Kidney (tissue), 13 donors: ENCODE measurements at regions not wholly inside any gene's neighbourhood (a gene's known extent, or its start where the extent isn't known, plus 50 kb on each side); places are given as distances from the start of the nearest gene placed in this dataset.

Experiments
- DNase-seq, 5 donors: peaks; one replicate each; pipeline ENCODE4 v3.0.0-alpha.2; 2013 to 2020
- FAIRE-seq: peaks from 2 replicates; lab custom pipeline; 2012; peaks lifted over from hg19 to GRCh38; lab: Jason Lieb, UNC
- H3K27ac ChIP-seq, 2 donors: one replicate each; pipeline ENCODE4 v1.7.0; 2013; ENCODE audit warnings: low read depth in 2 of 2, low read length in 2 of 2, inconsistent platforms in 1 of 2
- H3K27me3 ChIP-seq: one replicate; pipeline ENCODE4 v1.7.1; 2013; ENCODE audit warnings: low read length, inconsistent platforms; ENCODE audit not compliant: control insufficient read depth, insufficient read depth
- H3K36me3 ChIP-seq, 3 donors: one replicate each; pipeline versions ENCODE4 v1.7.0 to v1.7.1; 2013; ENCODE audit warnings: low read length in 3 of 3, control low read depth in 1 of 3, inconsistent platforms in 1 of 3; ENCODE audit not compliant: insufficient read depth in 3 of 3, control insufficient read depth in 2 of 3
- H3K4me1 ChIP-seq, 3 donors: one replicate each; pipeline versions ENCODE4 v1.7.0 to v1.7.1; 2013; ENCODE audit warnings: low read length in 3 of 3, inconsistent platforms in 1 of 3, low read depth in 1 of 3; ENCODE audit not compliant: control insufficient read depth in 2 of 3, insufficient read depth in 2 of 3
- H3K4me3 ChIP-seq, 3 donors: one replicate each; pipeline versions ENCODE4 v1.7.0 to v1.8.1; 2013; ENCODE audit warnings: low read length in 3 of 3, control low read depth in 1 of 3, inconsistent platforms in 1 of 3
- H3K9ac ChIP-seq, 3 donors: one replicate each; pipeline versions ENCODE4 v1.7.0 to v1.7.1; 2013; ENCODE audit warnings: low read length in 3 of 3, control low read depth in 1 of 3, inconsistent platforms in 1 of 3
- H3K9me3 ChIP-seq, 3 donors: one replicate each; pipeline versions ENCODE4 v1.7.0 to v1.7.1; 2013; ENCODE audit warnings: low read length in 3 of 3, control low read depth in 1 of 3, inconsistent platforms in 1 of 3; ENCODE audit not compliant: control insufficient read depth in 2 of 3, insufficient read depth in 1 of 3
- intact Hi-C: fragments of 100-400 bp; cut with DNase I; formaldehyde crosslinking; loops from one replicate; pipeline ENCODE4 v1.11.1; 2022
- TF ChIP-seq, protein P1 (sequence below): IDR thresholded peaks from 3 replicates; pipeline ENCODE4 v1.5.1; 2012; ENCODE audit warnings: mild to moderate bottlenecking, moderate library complexity, borderline replicate concordance; ENCODE audit not compliant: insufficient read depth; ENCODE audit errors: extremely low read depth
- donor health status: control.
- donor health status: control.
- donor health status: control.
- donor health status: control.
- donor health status: control.
- donor health status: DM: yes; HTN: yes; CAD: no.
- donor health status: Normal renal cell carcinoma (clear cell type).

DNA sequence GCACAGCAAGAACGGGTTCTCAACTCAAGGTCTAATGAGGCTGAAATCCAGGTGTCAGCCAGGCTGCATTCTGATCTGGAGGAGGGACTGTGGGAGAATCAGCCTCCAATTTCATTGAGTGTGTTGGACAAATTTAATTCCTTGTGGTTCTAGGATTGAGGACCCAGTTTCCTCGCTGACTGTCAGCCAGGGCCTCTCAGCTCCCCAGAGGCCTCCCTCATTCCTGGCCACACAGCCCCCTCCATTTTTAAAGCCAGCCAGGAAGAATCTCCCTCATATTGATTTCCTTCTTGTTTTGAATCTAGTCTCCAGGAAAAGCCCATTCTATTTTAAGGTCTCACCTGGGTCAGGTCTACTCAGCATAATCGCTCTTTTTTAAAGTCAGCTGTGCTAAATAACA is 73.7 kb upstream of the ARMC2 start:
- FAIRE-seq (no peak), DNase-seq (no peak)
- Histone ChIP-seq H3K4me1 (no peaks in the 10 kb centered on the region), H3K9ac (no peak overlapping the region), H3K27me3 (no peaks in the 10 kb centered on the region), H3K27ac (no peak overlapping the region), H3K36me3 (no peaks in the 10 kb centered on the region), H3K4me3 (no peak overlapping the region), H3K9me3 (peaks cover 0 to 1% (median 0%) of the 10 kb centered on the region in 3 donors)
- TF ChIP-seq, protein P1, sequence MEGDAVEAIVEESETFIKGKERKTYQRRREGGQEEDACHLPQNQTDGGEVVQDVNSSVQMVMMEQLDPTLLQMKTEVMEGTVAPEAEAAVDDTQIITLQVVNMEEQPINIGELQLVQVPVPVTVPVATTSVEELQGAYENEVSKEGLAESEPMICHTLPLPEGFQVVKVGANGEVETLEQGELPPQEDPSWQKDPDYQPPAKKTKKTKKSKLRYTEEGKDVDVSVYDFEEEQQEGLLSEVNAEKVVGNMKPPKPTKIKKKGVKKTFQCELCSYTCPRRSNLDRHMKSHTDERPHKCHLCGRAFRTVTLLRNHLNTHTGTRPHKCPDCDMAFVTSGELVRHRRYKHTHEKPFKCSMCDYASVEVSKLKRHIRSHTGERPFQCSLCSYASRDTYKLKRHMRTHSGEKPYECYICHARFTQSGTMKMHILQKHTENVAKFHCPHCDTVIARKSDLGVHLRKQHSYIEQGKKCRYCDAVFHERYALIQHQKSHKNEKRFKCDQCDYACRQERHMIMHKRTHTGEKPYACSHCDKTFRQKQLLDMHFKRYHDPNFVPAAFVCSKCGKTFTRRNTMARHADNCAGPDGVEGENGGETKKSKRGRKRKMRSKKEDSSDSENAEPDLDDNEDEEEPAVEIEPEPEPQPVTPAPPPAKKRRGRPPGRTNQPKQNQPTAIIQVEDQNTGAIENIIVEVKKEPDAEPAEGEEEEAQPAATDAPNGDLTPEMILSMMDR: no peak
- intact Hi-C loops: no loop called here

DNA sequence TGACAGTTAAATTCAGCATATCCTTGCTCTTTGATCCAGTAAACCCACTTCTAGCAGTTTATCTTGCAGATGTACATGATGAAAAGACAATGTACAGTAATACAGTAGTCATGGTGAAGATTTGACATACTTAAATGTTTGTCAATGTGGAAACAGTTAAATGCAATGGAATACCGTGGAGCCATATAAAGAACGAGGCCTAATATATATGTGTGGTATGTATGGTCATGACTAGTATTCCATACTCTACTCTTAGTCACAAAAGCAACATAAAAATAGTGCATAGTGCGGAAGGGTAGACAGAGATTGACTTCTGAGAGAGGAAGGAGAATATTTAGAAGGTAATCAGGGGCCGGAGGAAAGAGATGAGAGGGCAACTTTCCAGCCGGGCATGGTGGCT is 70.7 kb upstream of the ARMC2 start:
- H3K9me3 ChIP-seq: no peaks in the 10 kb centered on the region
- H3K9ac ChIP-seq: no peak overlapping the region
- H3K36me3 ChIP-seq: no peaks in the 10 kb centered on the region
- H3K27me3 ChIP-seq: no peaks in the 10 kb centered on the region
- FAIRE-seq (no peak), DNase-seq (no peak)
- intact Hi-C loops: no loop called here
- TF ChIP-seq, protein P1: no peak
- H3K4me1 ChIP-seq: peaks cover 0 to 9% (median 2%) of the 10 kb centered on the region in 3 donors
- H3K27ac ChIP-seq: no peak overlapping the region
- H3K4me3 ChIP-seq: no peak overlapping the region

DNA sequence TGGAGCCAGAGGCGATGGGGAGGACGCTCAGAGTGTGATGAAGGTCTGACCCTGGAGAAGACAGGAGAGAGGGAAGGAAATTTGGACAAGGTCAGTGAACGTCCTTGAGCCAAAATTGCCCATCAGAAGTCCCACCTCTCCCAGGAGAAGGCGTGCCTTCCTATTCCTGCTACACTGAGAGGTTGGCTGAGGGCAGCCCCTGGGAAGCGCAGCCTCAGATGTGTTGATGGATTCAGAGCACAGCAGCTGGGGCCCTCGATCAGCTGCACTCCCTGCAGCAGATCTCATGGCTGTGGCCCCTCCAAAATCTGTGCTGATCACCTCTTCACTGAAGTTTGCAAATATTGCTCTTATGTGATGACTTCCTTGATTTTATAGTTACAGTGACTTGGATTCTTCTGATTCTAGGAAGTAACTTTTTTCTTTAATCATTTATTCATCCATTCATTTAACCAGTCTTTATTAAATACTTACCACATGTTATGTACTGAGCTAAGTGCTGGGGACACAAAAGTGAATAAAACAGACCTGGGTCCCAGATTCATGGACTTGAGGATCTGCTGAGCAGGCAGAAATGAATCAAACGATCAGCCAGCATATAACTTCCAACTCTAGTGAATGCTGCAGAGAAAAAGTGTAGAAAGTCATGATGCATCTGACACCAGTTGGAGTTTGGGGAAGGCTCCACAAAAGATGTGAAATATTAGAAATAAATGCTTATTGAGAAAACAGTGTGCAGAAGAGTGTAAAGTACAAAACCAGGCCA is 69.6 kb upstream of the ARMC2 start:
- Histone ChIP-seq H3K9me3 (no peaks in the 10 kb centered on the region), H3K36me3 (no peaks in the 10 kb centered on the region), H3K27ac (no peak overlapping the region), H3K27me3 (no peaks in the 10 kb centered on the region), H3K4me1 (peaks cover 0 to 10% (median 2%) of the 10 kb centered on the region in 3 donors), H3K9ac (no peak overlapping the region), H3K4me3 (no peak overlapping the region)
- DNase-seq (no peak), FAIRE-seq (no peak)
- intact Hi-C loops: no loop called here
- TF ChIP-seq, protein P1: no peak
